ENCODE measurements at regions not wholly inside any gene's neighbourhood (a gene's known extent, or its start where the extent isn't known, plus 50 kb on each side); places are given as distances from the start of the nearest gene placed in this dataset.

GRCh38 chr6:56005426-56005825, 130.0 kb upstream of the BMP5 start:
- Mint-ChIP-seq H3K4me3 (ENCODE audit: unreplicated experiment) (no peak overlapping the region), H3K27me3 (ENCODE audit: unreplicated experiment) (no peaks in the 10 kb centered on the region), H3K4me1 (ENCODE audit: low read depth, unreplicated experiment) (no peaks in the 10 kb centered on the region), H3K9me3 (ENCODE audit: unreplicated experiment) (no peaks in the 10 kb centered on the region), H3K27ac (ENCODE audit: unreplicated experiment) (no peak overlapping the region), H3K36me3 (ENCODE audit: unreplicated experiment) (no peaks in the 10 kb centered on the region)
- DNase-seq: no peak
- TF ChIP-seq, protein P1, sequence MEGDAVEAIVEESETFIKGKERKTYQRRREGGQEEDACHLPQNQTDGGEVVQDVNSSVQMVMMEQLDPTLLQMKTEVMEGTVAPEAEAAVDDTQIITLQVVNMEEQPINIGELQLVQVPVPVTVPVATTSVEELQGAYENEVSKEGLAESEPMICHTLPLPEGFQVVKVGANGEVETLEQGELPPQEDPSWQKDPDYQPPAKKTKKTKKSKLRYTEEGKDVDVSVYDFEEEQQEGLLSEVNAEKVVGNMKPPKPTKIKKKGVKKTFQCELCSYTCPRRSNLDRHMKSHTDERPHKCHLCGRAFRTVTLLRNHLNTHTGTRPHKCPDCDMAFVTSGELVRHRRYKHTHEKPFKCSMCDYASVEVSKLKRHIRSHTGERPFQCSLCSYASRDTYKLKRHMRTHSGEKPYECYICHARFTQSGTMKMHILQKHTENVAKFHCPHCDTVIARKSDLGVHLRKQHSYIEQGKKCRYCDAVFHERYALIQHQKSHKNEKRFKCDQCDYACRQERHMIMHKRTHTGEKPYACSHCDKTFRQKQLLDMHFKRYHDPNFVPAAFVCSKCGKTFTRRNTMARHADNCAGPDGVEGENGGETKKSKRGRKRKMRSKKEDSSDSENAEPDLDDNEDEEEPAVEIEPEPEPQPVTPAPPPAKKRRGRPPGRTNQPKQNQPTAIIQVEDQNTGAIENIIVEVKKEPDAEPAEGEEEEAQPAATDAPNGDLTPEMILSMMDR (IDR thresholded peaks at IDR 0.05; ENCODE audit: partially characterized antibody, unreplicated experiment): no peak

- no peak for DNase-seq
- Mint-ChIP-seq H3K4me1 (ENCODE audit: low read depth, unreplicated experiment) (no peaks in the 10 kb centered on the region), H3K36me3 (ENCODE audit: unreplicated experiment) (no peaks in the 10 kb centered on the region), H3K27ac (ENCODE audit: unreplicated experiment) (no peak overlapping the region), H3K27me3 (ENCODE audit: unreplicated experiment) (no peaks in the 10 kb centered on the region), H3K9me3 (ENCODE audit: unreplicated experiment) (no peaks in the 10 kb centered on the region), H3K4me3 (ENCODE audit: unreplicated experiment) (no peak overlapping the region)
- TF ChIP-seq, protein P1 (IDR thresholded peaks at IDR 0.05; ENCODE audit: partially characterized antibody, unreplicated experiment): no peak
These were observed 129.0 kb upstream of the BMP5 start for GRCh38 chr6:56004426-56004825.

DNA sequence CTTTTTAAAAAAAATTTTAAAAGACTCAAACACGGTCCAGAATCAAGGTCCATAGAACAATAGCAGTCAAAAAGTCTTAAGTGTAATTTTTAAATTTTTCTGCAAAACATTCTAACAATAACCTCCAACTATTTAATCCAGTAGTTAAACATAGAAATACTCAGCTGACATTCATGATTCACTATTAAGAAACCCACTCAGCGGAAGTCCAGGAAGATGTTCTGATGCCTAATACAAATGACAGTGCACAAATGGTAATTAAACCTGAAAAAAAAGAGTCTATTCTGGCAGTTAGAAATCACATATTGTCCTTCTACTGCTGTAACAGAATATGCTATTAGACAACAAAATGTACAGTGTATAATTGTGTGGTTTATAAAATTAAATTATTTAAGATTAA, 128.2 kb upstream of the BMP5 start:
- DNase-seq: no peak
- TF ChIP-seq, protein P1 (IDR thresholded peaks at IDR 0.05; ENCODE audit: partially characterized antibody, unreplicated experiment): no peak
- Mint-ChIP-seq H3K4me3 (ENCODE audit: unreplicated experiment) (no peak overlapping the region), H3K4me1 (ENCODE audit: low read depth, unreplicated experiment) (no peaks in the 10 kb centered on the region), H3K36me3 (ENCODE audit: unreplicated experiment) (no peaks in the 10 kb centered on the region), H3K27me3 (ENCODE audit: unreplicated experiment) (no peaks in the 10 kb centered on the region), H3K27ac (ENCODE audit: unreplicated experiment) (no peak overlapping the region), H3K9me3 (ENCODE audit: unreplicated experiment) (no peaks in the 10 kb centered on the region)

- no peaks in the 10 kb centered on the region for H3K9me3 Mint-ChIP-seq (ENCODE audit: unreplicated experiment)
- TF ChIP-seq, protein P1 (IDR thresholded peaks at IDR 0.05; ENCODE audit: partially characterized antibody, unreplicated experiment): no peak
- H3K36me3 Mint-ChIP-seq (ENCODE audit: unreplicated experiment): no peaks in the 10 kb centered on the region
- H3K4me1 Mint-ChIP-seq (ENCODE audit: low read depth, unreplicated experiment): no peaks in the 10 kb centered on the region
- no peak overlapping the region for H3K27ac Mint-ChIP-seq (ENCODE audit: unreplicated experiment)
- no peaks in the 10 kb centered on the region for H3K27me3 Mint-ChIP-seq (ENCODE audit: unreplicated experiment)
- no peak for DNase-seq
- no peak overlapping the region for H3K4me3 Mint-ChIP-seq (ENCODE audit: unreplicated experiment)
These were observed 126.9 kb upstream of the BMP5 start for GRCh38 chr6:56002336-56002735.

DNA sequence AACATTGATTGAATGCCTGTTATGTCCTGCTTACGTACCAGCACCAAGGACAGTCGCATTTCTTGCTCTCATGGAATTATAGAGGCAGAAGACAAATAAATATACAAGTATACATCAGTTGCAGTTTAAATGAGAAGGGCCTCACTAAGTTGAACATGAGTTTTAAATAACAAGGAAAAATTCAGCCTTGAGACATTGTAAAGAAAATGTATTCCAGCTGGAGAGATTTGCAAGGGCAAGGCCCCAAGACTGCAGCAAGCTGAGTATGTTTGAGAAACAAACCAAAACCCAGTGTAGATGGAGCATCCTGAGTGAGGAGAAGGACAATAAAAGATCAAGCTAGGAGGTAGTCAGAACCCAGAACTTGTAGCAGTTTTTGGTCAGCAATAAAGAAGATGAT, 123.2 kb upstream of the BMP5 start:
- no peaks in the 10 kb centered on the region for H3K9me3 Mint-ChIP-seq (ENCODE audit: unreplicated experiment)
- peaks cover 7% of the 10 kb centered on the region for H3K36me3 Mint-ChIP-seq (ENCODE audit: unreplicated experiment)
- no peaks in the 10 kb centered on the region for H3K27me3 Mint-ChIP-seq (ENCODE audit: unreplicated experiment)

More for the DNA sequence above, 123.2 kb upstream of the BMP5 start:
- no peak for DNase-seq
- Mint-ChIP-seq H3K27ac (ENCODE audit: unreplicated experiment) (no peak overlapping the region), H3K4me3 (ENCODE audit: unreplicated experiment) (no peak overlapping the region), H3K4me1 (ENCODE audit: low read depth, unreplicated experiment) (no peaks in the 10 kb centered on the region)
- TF ChIP-seq, protein P1 (IDR thresholded peaks at IDR 0.05; ENCODE audit: partially characterized antibody, unreplicated experiment): no peak

All from glutamatergic neuron (in vitro differentiated cells).